H9 (cell line): ENCODE measurements at regions not wholly inside any gene's neighbourhood (a gene's known extent, or its start where the extent isn't known, plus 50 kb on each side); places are given as distances from the start of the nearest gene placed in this dataset.

Source experiments
- DNase-seq: peaks from one replicate; pipeline ENCODE4 v3.0.0-alpha.2; 2017
- H2AFZ ChIP-seq: one replicate; pipeline ENCODE4 v1.6.1; 2013; ENCODE audit warnings: mild to moderate bottlenecking, low read length, control low read depth, moderate library complexity
- H2AK5ac ChIP-seq: 2 replicates; pipeline ENCODE4 v1.6.1; 2013; ENCODE audit warnings: low read length, control low read depth, mixed read lengths; ENCODE audit not compliant: insufficient read length
- H2BK120ac ChIP-seq: one replicate; pipeline ENCODE4 v1.6.1; 2013; ENCODE audit warnings: low read depth, mild to moderate bottlenecking, low read length, control low read depth, inconsistent platforms; ENCODE audit not compliant: poor library complexity, severe bottlenecking
- H2BK12ac ChIP-seq: 2 replicates; pipeline ENCODE4 v1.6.1; 2013; ENCODE audit warnings: low read length, control low read depth, mixed read lengths, low read depth; ENCODE audit not compliant: insufficient read length
- H2BK15ac ChIP-seq: 2 replicates; pipeline ENCODE4 v1.6.1; 2013; ENCODE audit warnings: low read depth, low read length, control low read depth
- H2BK20ac ChIP-seq: one replicate; pipeline ENCODE4 v1.6.1; 2013; ENCODE audit warnings: low read depth, mild to moderate bottlenecking, low read length, control low read depth, inconsistent platforms; ENCODE audit not compliant: poor library complexity, severe bottlenecking
- H2BK5ac ChIP-seq: 2 replicates; pipeline ENCODE4 v1.6.1; 2013; ENCODE audit warnings: low read length, control low read depth, mixed read lengths; ENCODE audit not compliant: insufficient read length
- H3K14ac ChIP-seq: 2 replicates; pipeline ENCODE4 v1.6.1; 2013; ENCODE audit warnings: low read length, control low read depth; ENCODE audit not compliant: insufficient read depth
- H3K18ac ChIP-seq: 2 replicates; pipeline ENCODE4 v1.6.1; 2013; ENCODE audit warnings: low read depth, mild to moderate bottlenecking, mixed read lengths, low read length, control low read depth; ENCODE audit not compliant: insufficient read length
- H3K23ac ChIP-seq: 2 replicates; pipeline ENCODE4 v1.6.1; 2013; ENCODE audit warnings: low read length, control low read depth, mixed read lengths, low read depth; ENCODE audit not compliant: insufficient read length
- H3K23me2 ChIP-seq: 2 replicates; pipeline ENCODE4 v1.6.1; 2013; ENCODE audit warnings: low read depth, mild to moderate bottlenecking, mixed read lengths, low read length, control low read depth; ENCODE audit not compliant: insufficient read length, poor library complexity, severe bottlenecking
- H3K27ac ChIP-seq: 2 replicates; pipeline ENCODE4 v1.5.1; 2013; ENCODE audit warnings: low read length, control low read depth, mixed read lengths, low read depth; ENCODE audit not compliant: insufficient read length
- H3K27me3 ChIP-seq: 2 replicates; pipeline ENCODE4 v1.6.1; 2013; ENCODE audit warnings: low read length, control low read depth, inconsistent platforms; ENCODE audit not compliant: insufficient read depth
- H3K4ac ChIP-seq: 2 replicates; pipeline ENCODE4 v1.6.1; 2013; ENCODE audit warnings: low read depth, mild to moderate bottlenecking, control low read depth, inconsistent platforms, low read length, moderate library complexity
- H3K4me1 ChIP-seq: 2 replicates; pipeline ENCODE4 v1.6.1; 2013; ENCODE audit warnings: low read length, control low read depth, inconsistent platforms; ENCODE audit not compliant: insufficient read depth
- H3K4me2 ChIP-seq: 2 replicates; pipeline ENCODE4 v1.6.1; 2013; ENCODE audit warnings: low read length, control low read depth, mixed read lengths; ENCODE audit not compliant: insufficient read length, insufficient read depth
- H3K56ac ChIP-seq: 2 replicates; pipeline ENCODE4 v1.6.1; 2013; ENCODE audit warnings: low read depth, mild to moderate bottlenecking, mixed read lengths, low read length, control low read depth; ENCODE audit not compliant: insufficient read length
- H3K79me1 ChIP-seq: 2 replicates; pipeline ENCODE4 v1.6.1; 2013; ENCODE audit warnings: low read depth, mild to moderate bottlenecking, moderate library complexity, low read length, control low read depth, inconsistent platforms; ENCODE audit not compliant: insufficient read depth, poor library complexity, severe bottlenecking
- H3K79me2 ChIP-seq: 2 replicates; pipeline ENCODE4 v1.6.1; 2013; ENCODE audit warnings: low read length, control low read depth, inconsistent platforms; ENCODE audit not compliant: insufficient read depth
- H3K9ac ChIP-seq: 2 replicates; pipeline ENCODE4 v1.6.1; 2013; ENCODE audit warnings: low read length, control low read depth, mixed read lengths; ENCODE audit not compliant: insufficient read length; ENCODE audit errors: extremely low read depth
- H3K9me3 ChIP-seq: one replicate; pipeline ENCODE4 v1.6.1; 2013; ENCODE audit warnings: low read depth, low read length, inconsistent platforms; ENCODE audit not compliant: control insufficient read depth
- H3T11ph ChIP-seq: one replicate; pipeline ENCODE4 v1.6.1; 2013; ENCODE audit warnings: mild to moderate bottlenecking, low read length, control low read depth, inconsistent platforms
- H4K20me1 ChIP-seq: one replicate; pipeline ENCODE4 v1.6.1; 2013; ENCODE audit not compliant: control insufficient read depth, insufficient read length, insufficient read depth
- H4K5ac ChIP-seq: 2 replicates; pipeline ENCODE4 v1.6.1; 2013; ENCODE audit warnings: low read depth, mild to moderate bottlenecking, mixed read lengths, low read length, control low read depth; ENCODE audit not compliant: insufficient read length
- H4K8ac ChIP-seq: replicated peaks from 2 replicates; pipeline ENCODE4 v1.6.1; 2013; ENCODE audit warnings: low read length, control low read depth, mixed read lengths, low read depth; ENCODE audit not compliant: insufficient read length
- H4K91ac ChIP-seq: 2 replicates; pipeline ENCODE4 v1.6.1; 2013; ENCODE audit warnings: low read depth, mild to moderate bottlenecking, moderate library complexity, mixed read lengths, low read length, control low read depth; ENCODE audit not compliant: insufficient read length
- H3K27ac Mint-ChIP-seq, 3 experiments: 2 replicates in 2 of 3; 3 replicates in 1 of 3; pipeline ENCODE4 v1.8.0; 2020 to 2021; ENCODE audit warnings: mixed read lengths in 3 of 3, mild to moderate bottlenecking in 1 of 3, moderate library complexity in 1 of 3
- H3K27me3 Mint-ChIP-seq: 2 replicates; pipeline ENCODE4 v1.8.0; 2021; ENCODE audit warnings: low read depth, mild to moderate bottlenecking, moderate library complexity, mixed read lengths
- H3K36me3 Mint-ChIP-seq, 3 experiments: 2 replicates in 2 of 3; 3 replicates in 1 of 3; pipeline ENCODE4 v1.8.0; 2020 to 2021; ENCODE audit warnings: low read depth in 3 of 3, mixed read lengths in 3 of 3; ENCODE audit not compliant: insufficient read depth in 1 of 3
- H3K4me1 Mint-ChIP-seq, 2 experiments: 2 replicates each; pipeline ENCODE4 v1.8.0; 2020; ENCODE audit warnings: mixed read lengths in 2 of 2
- H3K4me3 Mint-ChIP-seq, 2 experiments: 2 replicates in 1 of 2; 3 replicates in 1 of 2; pipeline ENCODE4 v1.8.0; 2020 to 2021; ENCODE audit warnings: mild to moderate bottlenecking in 2 of 2, mixed read lengths in 2 of 2, moderate library complexity in 1 of 2
- H3K9me3 Mint-ChIP-seq, 2 experiments: 2 replicates in 1 of 2; 3 replicates in 1 of 2; pipeline ENCODE4 v1.8.0; 2020; ENCODE audit warnings: mild to moderate bottlenecking in 2 of 2, mixed read lengths in 2 of 2, moderate library complexity in 1 of 2
- WGBS: extraction: QIAGEN DNeasy Blood & Tissue Kit; methylation state at CpG from one replicate; pipeline ENCODE4 v1.1.7; 2013; ENCODE audit warnings: missing lambda C conversion rate, low lambda C conversion rate, mixed read lengths; ENCODE audit not compliant: insufficient read length; ENCODE audit errors: extremely low coverage; 5-methylcytosine and 5-hydroxymethylcytosine counted together
- TF ChIP-seq, protein P1 (sequence below): fragments of 200-600 bp; sonication (generic); conservative IDR thresholded peaks from 3 replicates; pipeline ENCODE4 v1.8.0; 2021; ENCODE audit warnings: antibody characterized with exemption, mild to moderate bottlenecking

GRCh38 chr2:238652771-238653157 is 195.1 kb upstream of the TWIST2 start:
- Histone ChIP-seq H2BK12ac (no peak overlapping the region), H4K8ac (no peak overlapping the region), H2AFZ (no peak overlapping the region), H2AK5ac (no peak overlapping the region), H3K23me2 (no peaks in the 10 kb centered on the region), H2BK15ac (no peak overlapping the region), H3K4me1 (peaks cover 2% of the 10 kb centered on the region; the same call in 1 of the 2 replicates), H3K4me2 (no peak overlapping the region), H3K56ac (no peak overlapping the region), H3K18ac (no peak overlapping the region), H3K9me3 (no peaks in the 10 kb centered on the region), H2BK20ac (no peak overlapping the region), H3K4ac (no peak overlapping the region), H3K14ac (no peak overlapping the region), H3K79me2 (no peaks in the 10 kb centered on the region), H3K23ac (no peak overlapping the region), H2BK120ac (no peak overlapping the region), H3T11ph (no peak overlapping the region), H3K79me1 (no peaks in the 10 kb centered on the region), H4K91ac (no peak overlapping the region), H3K27me3 (no peaks in the 10 kb centered on the region), H4K20me1 (no peaks in the 10 kb centered on the region), H2BK5ac (no peak overlapping the region), H3K9ac (no peak overlapping the region), H4K5ac (no peak overlapping the region), H3K27ac (no peak overlapping the region)
- WGBS: no CpG with 5 or more reads among the region's 13 CpGs
- H3K27me3 Mint-ChIP-seq: peaks cover 59% of the 10 kb centered on the region
- peaks cover 6 to 11% of the 10 kb centered on the region in 2 experiments; a peak in 3 of 5 replicates for H3K9me3 Mint-ChIP-seq
- H3K4me1 Mint-ChIP-seq: peaks cover 23 to 24% of the 10 kb centered on the region in 2 experiments
- DNase-seq: no peak
- TF ChIP-seq, protein P1, sequence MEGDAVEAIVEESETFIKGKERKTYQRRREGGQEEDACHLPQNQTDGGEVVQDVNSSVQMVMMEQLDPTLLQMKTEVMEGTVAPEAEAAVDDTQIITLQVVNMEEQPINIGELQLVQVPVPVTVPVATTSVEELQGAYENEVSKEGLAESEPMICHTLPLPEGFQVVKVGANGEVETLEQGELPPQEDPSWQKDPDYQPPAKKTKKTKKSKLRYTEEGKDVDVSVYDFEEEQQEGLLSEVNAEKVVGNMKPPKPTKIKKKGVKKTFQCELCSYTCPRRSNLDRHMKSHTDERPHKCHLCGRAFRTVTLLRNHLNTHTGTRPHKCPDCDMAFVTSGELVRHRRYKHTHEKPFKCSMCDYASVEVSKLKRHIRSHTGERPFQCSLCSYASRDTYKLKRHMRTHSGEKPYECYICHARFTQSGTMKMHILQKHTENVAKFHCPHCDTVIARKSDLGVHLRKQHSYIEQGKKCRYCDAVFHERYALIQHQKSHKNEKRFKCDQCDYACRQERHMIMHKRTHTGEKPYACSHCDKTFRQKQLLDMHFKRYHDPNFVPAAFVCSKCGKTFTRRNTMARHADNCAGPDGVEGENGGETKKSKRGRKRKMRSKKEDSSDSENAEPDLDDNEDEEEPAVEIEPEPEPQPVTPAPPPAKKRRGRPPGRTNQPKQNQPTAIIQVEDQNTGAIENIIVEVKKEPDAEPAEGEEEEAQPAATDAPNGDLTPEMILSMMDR: no peak
- H3K4me3 Mint-ChIP-seq: no peak overlapping the region
- peak overlapping the region in 1 of 3 experiments; percentile 77; a peak in 1 of 7 replicates for H3K27ac Mint-ChIP-seq
- H3K36me3 Mint-ChIP-seq: peaks cover 0 to 4% (median 0%) of the 10 kb centered on the region in 3 experiments; a peak in 2 of 7 replicates
